KMS-11 (cell line): ENCODE measurements at regions not wholly inside any gene's neighbourhood (a gene's known extent, or its start where the extent isn't known, plus 50 kb on each side); places are given as distances from the start of the nearest gene placed in this dataset.

Source experiments
- H2AFZ ChIP-seq: fragments of 200-600 bp; sonication (generic); 2 replicates; pipeline ENCODE4 v1.6.1; 2016; ENCODE audit warnings: antibody characterized with exemption, mixed run types, low read depth
- H3K27ac ChIP-seq: fragments of 200-600 bp; sonication (generic); 2 replicates; pipeline ENCODE4 v1.6.1; 2016; ENCODE audit warnings: mild to moderate bottlenecking, mixed run types
- H3K27me3 ChIP-seq: fragments of 200-600 bp; sonication (generic); 2 replicates; pipeline ENCODE4 v1.6.1; 2017; ENCODE audit warnings: mild to moderate bottlenecking, low read depth, mixed run types, moderate library complexity; ENCODE audit not compliant: insufficient read depth
- H3K36me3 ChIP-seq: fragments of 200-600 bp; sonication (generic); 2 replicates; pipeline ENCODE4 v1.6.1; 2017; ENCODE audit warnings: mild to moderate bottlenecking, mixed run types; ENCODE audit not compliant: insufficient read depth
- H3K4me1 ChIP-seq: fragments of 200-600 bp; sonication (generic); 2 replicates; pipeline ENCODE4 v1.6.1; 2016; ENCODE audit warnings: mild to moderate bottlenecking, low read depth, mixed run types; ENCODE audit not compliant: poor library complexity, severe bottlenecking
- H3K4me2 ChIP-seq: fragments of 200-600 bp; sonication (generic); 2 replicates; pipeline ENCODE4 v1.7.0; 2016; ENCODE audit warnings: mild to moderate bottlenecking, mixed run types
- H3K4me3 ChIP-seq: fragments of 200-600 bp; sonication (generic); IDR thresholded peaks from 2 replicates; pipeline ENCODE4 v1.6.1; 2017; ENCODE audit warnings: low read depth, low read length, mixed read lengths; ENCODE audit not compliant: insufficient read depth
- H3K79me2 ChIP-seq: fragments of 200-600 bp; sonication (generic); 2 replicates; pipeline ENCODE4 v1.6.1; 2016; ENCODE audit warnings: low read depth, mixed run types; ENCODE audit not compliant: insufficient read depth
- H3K9ac ChIP-seq: fragments of 200-600 bp; sonication (generic); 2 replicates; pipeline ENCODE4 v1.6.1; 2016; ENCODE audit warnings: mild to moderate bottlenecking, mixed run types
- H4K20me1 ChIP-seq: fragments of 200-600 bp; sonication (generic); 2 replicates; pipeline ENCODE4 v1.6.1; 2016; ENCODE audit warnings: mild to moderate bottlenecking, mixed run types; ENCODE audit not compliant: insufficient read depth
- CTCF ChIP-seq: fragments of 200-600 bp; sonication (generic); conservative IDR thresholded peaks from 2 replicates; pipeline ENCODE4 v1.6.1; 2017; ENCODE audit warnings: low read depth, mild to moderate bottlenecking, antibody characterized with exemption, low read length, moderate library complexity, mixed read lengths

DNA sequence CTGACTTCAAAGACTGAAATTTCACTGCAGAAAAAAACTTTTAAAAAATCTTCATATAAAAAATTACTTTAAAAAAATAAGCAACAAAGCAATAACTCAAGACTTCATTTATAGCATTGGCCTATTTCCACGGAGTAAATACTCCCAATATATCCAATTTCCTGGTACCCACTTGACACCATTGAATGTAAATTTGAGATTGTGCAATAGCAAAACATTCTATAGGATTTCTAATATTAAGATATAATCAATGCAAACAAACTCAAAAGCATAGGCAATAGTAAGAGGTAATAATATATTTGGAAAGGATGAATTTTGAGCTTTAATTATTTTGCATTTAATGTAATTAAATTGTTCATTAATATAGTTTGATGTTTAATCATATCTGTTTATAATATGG lies 148.0 kb upstream of the CNTN6 start:
- Histone ChIP-seq H3K4me1 (no peaks in the 10 kb centered on the region), H3K9ac (no peak overlapping the region), H3K4me2 (no peak overlapping the region), H2AFZ (no peak overlapping the region), H3K79me2 (no peaks in the 10 kb centered on the region), H4K20me1 (no peaks in the 10 kb centered on the region), H3K36me3 (no peaks in the 10 kb centered on the region), H3K27ac (no peak overlapping the region), H3K4me3 (no peak overlapping the region), H3K27me3 (no peaks in the 10 kb centered on the region)
- TF ChIP-seq CTCF, result no peak

GRCh38 chr3:945738-946137 lies 147.1 kb upstream of the CNTN6 start:
- Histone ChIP-seq H3K4me1 (no peaks in the 10 kb centered on the region), H2AFZ (no peak overlapping the region), H3K4me3 (no peak overlapping the region), H3K27me3 (no peaks in the 10 kb centered on the region), H3K79me2 (no peaks in the 10 kb centered on the region), H3K9ac (no peak overlapping the region), H4K20me1 (no peaks in the 10 kb centered on the region), H3K4me2 (no peak overlapping the region), H3K36me3 (no peaks in the 10 kb centered on the region), H3K27ac (no peak overlapping the region)
- TF ChIP-seq CTCF, result no peak

DNA sequence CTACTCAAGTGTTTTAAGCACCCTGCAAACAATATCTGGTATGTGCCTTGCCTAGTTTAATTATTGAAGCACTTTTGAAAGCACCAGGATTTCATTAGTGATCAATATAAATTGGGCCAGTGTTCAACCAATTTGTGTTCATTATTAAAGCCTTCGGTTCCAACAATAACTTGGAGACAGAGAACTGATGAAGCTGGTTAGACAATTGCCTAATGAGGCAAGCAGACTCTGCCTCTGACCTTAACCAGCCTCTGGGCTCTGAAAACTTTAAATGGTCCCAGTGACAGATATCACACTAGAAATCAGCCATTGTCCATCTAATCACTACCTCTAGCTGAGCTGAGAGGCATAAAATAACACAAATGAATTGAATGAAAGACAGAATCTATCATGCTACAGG lies 139.9 kb upstream of the CNTN6 start:
- no peak for TF ChIP-seq CTCF
- Histone ChIP-seq H3K9ac (no peak overlapping the region), H3K27ac (no peak overlapping the region)

GRCh38 chr3:963255-963654 lies 129.6 kb upstream of the CNTN6 start:
- Histone ChIP-seq H3K27ac (no peak overlapping the region), H3K4me3 (no peak overlapping the region), H2AFZ (no peak overlapping the region), H3K27me3 (no peaks in the 10 kb centered on the region), H3K79me2 (no peaks in the 10 kb centered on the region), H3K4me1 (no peaks in the 10 kb centered on the region), H4K20me1 (no peaks in the 10 kb centered on the region), H3K4me2 (no peak overlapping the region), H3K9ac (no peak overlapping the region), H3K36me3 (no peaks in the 10 kb centered on the region)
- no peak for TF ChIP-seq CTCF

More for the DNA sequence above, 139.9 kb upstream of the CNTN6 start:
- no peak overlapping the region for H3K4me3 ChIP-seq
- H3K79me2 ChIP-seq, result no peaks in the 10 kb centered on the region
- no peaks in the 10 kb centered on the region for H4K20me1 ChIP-seq
- no peaks in the 10 kb centered on the region for H3K27me3 ChIP-seq
- no peak overlapping the region for H2AFZ ChIP-seq
- no peaks in the 10 kb centered on the region for H3K36me3 ChIP-seq
- H3K4me1 ChIP-seq, result no peaks in the 10 kb centered on the region
- H3K4me2 ChIP-seq, result no peak overlapping the region

DNA sequence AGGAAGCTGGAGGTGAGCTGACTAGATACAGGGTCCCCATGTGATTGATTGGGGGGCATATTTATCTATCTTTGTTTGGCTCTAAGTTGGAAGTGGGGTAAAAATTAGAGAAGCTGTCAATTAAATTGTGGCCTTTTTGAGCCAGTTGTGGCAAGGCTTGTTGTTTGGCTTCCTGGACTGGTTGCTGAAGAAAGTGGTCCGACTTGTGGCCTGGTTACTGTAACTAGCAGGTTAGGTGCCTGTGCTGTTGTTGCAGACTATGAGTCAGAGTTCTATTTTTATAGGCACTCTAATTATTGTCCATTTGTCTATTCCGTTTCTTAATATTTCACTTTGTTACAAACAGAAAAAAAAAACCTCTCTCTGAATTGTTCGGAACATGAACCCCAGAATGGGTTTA lies 129.1 kb upstream of the CNTN6 start:
- no peak overlapping the region for H3K4me2 ChIP-seq
- no peaks in the 10 kb centered on the region for H3K4me1 ChIP-seq
- no peak overlapping the region for H2AFZ ChIP-seq
- H3K27ac ChIP-seq, result no peak overlapping the region
- no peak overlapping the region for H3K9ac ChIP-seq
- H3K79me2 ChIP-seq, result no peaks in the 10 kb centered on the region
- H4K20me1 ChIP-seq, result no peaks in the 10 kb centered on the region
- no peaks in the 10 kb centered on the region for H3K36me3 ChIP-seq
- no peak for TF ChIP-seq CTCF
- H3K4me3 ChIP-seq, result no peak overlapping the region
- no peaks in the 10 kb centered on the region for H3K27me3 ChIP-seq
